SK-N-SH treated with all-trans-retinoic acid at 6 μM for 48 hours (cell line): ENCODE measurements at regions not wholly inside any gene's neighbourhood (a gene's known extent, or its start where the extent isn't known, plus 50 kb on each side); places are given as distances from the start of the nearest gene placed in this dataset.

ENCODE experiments used
- ATAC-seq: fragments of 200-7000 bp; cut with Tn5 transposase; 3 replicates; pipeline ENCODE4 v1.9.1; 2020; ENCODE audit warnings: mild to moderate bottlenecking, moderate library complexity
- ARNTL ChIP-seq: fragments of 450-650 bp; formaldehyde crosslinking; IDR thresholded peaks from 2 replicates; pipeline ENCODE4 v1.5.0; 2020; ENCODE audit warnings: low read depth, mild to moderate bottlenecking, moderate library complexity, borderline replicate concordance
- BACH2 ChIP-seq: fragments of 250-450 bp; sonication (Bioruptor Pico); IDR thresholded peaks from 2 replicates; pipeline ENCODE4 v1.9.0; 2021; ENCODE audit warnings: mild to moderate bottlenecking, borderline replicate concordance
- CSDC2 ChIP-seq: fragments of 250-450 bp; sonication (Bioruptor Pico); IDR thresholded peaks from 2 replicates; pipeline ENCODE4 v1.5.0; 2020; ENCODE audit warnings: mild to moderate bottlenecking, moderate library complexity
- ESRRG ChIP-seq: fragments of 250-450 bp; sonication (Bioruptor Pico); IDR thresholded peaks from 2 replicates; pipeline ENCODE4 v1.6.1; 2021; ENCODE audit warnings: mild to moderate bottlenecking
- GLIS3 ChIP-seq: fragments of 250-450 bp; sonication (Bioruptor Pico); IDR thresholded peaks from 2 replicates; pipeline ENCODE4 v1.5.0; 2020; ENCODE audit warnings: mild to moderate bottlenecking, moderate library complexity
- ISL1 ChIP-seq: fragments of 250-450 bp; sonication (Bioruptor Pico); IDR thresholded peaks from 2 replicates; pipeline ENCODE4 v2.1.2; 2022; ENCODE audit warnings: mild to moderate bottlenecking, moderate library complexity
- POU6F1 ChIP-seq: fragments of 250-450 bp; sonication (Bioruptor Pico); IDR thresholded peaks from 2 replicates; pipeline ENCODE4 v1.8.0; 2021; ENCODE audit warnings: low read depth, mild to moderate bottlenecking, moderate library complexity, borderline replicate concordance
- PPARA ChIP-seq: fragments of 250-450 bp; sonication (Bioruptor Pico); IDR thresholded peaks from 2 replicates; pipeline ENCODE4 v1.5.0; 2020; ENCODE audit warnings: mild to moderate bottlenecking, borderline replicate concordance
- RARB ChIP-seq: fragments of 250-450 bp; sonication (Bioruptor Pico); IDR thresholded peaks from 2 replicates; pipeline ENCODE4 v1.8.0; 2021; ENCODE audit warnings: mild to moderate bottlenecking, moderate library complexity
- SNAI2 ChIP-seq: fragments of 250-450 bp; sonication (Bioruptor Pico); IDR thresholded peaks from 2 replicates; pipeline ENCODE4 v1.5.0; 2020; ENCODE audit warnings: mild to moderate bottlenecking, moderate library complexity
- TCF4 ChIP-seq: fragments of 250-450 bp; sonication (Bioruptor Pico); IDR thresholded peaks from 2 replicates; pipeline ENCODE4 v1.8.0; 2021; ENCODE audit warnings: mild to moderate bottlenecking, moderate library complexity, borderline replicate concordance
- TOX ChIP-seq: fragments of 250-450 bp; sonication (Bioruptor Pico); IDR thresholded peaks from 2 replicates; pipeline ENCODE4 v1.8.0; 2021; ENCODE audit warnings: mild to moderate bottlenecking, moderate library complexity, borderline replicate concordance
- TSHZ2 ChIP-seq: fragments of 250-450 bp; sonication (Bioruptor Pico); IDR thresholded peaks from 2 replicates; pipeline ENCODE4 v1.5.0; 2020; ENCODE audit warnings: mild to moderate bottlenecking, moderate library complexity
- ZC3H10 ChIP-seq: fragments of 250-450 bp; sonication (Bioruptor Pico); IDR thresholded peaks from 2 replicates; pipeline ENCODE4 v1.5.1; 2021; ENCODE audit warnings: mild to moderate bottlenecking, moderate library complexity
- ZFP3 ChIP-seq: fragments of 250-450 bp; sonication (Bioruptor Pico); IDR thresholded peaks from 2 replicates; pipeline ENCODE4 v1.5.0; 2020; ENCODE audit warnings: mild to moderate bottlenecking, moderate library complexity
- ZFP30 ChIP-seq: fragments of 450-650 bp; formaldehyde crosslinking; IDR thresholded peaks from 2 replicates; pipeline ENCODE4 v1.5.0; 2022; ENCODE audit warnings: mild to moderate bottlenecking, moderate library complexity
- ZNF565 ChIP-seq: fragments of 450-650 bp; formaldehyde crosslinking; conservative IDR thresholded peaks from 2 replicates; pipeline ENCODE4 v1.5.0; 2020; ENCODE audit warnings: low read depth, mild to moderate bottlenecking, moderate library complexity
- ZNF70 ChIP-seq: fragments of 450-650 bp; formaldehyde crosslinking; IDR thresholded peaks from 2 replicates; pipeline ENCODE4 v1.5.0; 2020; ENCODE audit warnings: mild to moderate bottlenecking, moderate library complexity
- ZNF8 ChIP-seq: fragments of 450-650 bp; formaldehyde crosslinking; IDR thresholded peaks from 2 replicates; pipeline ENCODE4 v1.5.0; 2020; ENCODE audit warnings: mild to moderate bottlenecking, moderate library complexity
- TF ChIP-seq, protein P1 (sequence below): fragments of 250-450 bp; sonication (Bioruptor Pico); IDR thresholded peaks from 2 replicates; pipeline ENCODE4 v1.8.0; 2020; ENCODE audit warnings: mild to moderate bottlenecking, moderate library complexity, borderline replicate concordance

- no peak for TF ChIP-seq POU6F1 (CRISPR knock-in tag)
- no peak for TF ChIP-seq SNAI2 (CRISPR knock-in tag)
- ATAC-seq, result no peak
These were observed 57.6 kb downstream of the TENT5A start for GRCh38 chr6:81694855-81695254.

GRCh38 chr6:81694207-81694606, 58.3 kb downstream of the TENT5A start:
- TF ChIP-seq ZC3H10, result no peak
- TF ChIP-seq ISL1, result no peak
- no peak for TF ChIP-seq ARNTL (CRISPR knock-in tag)
- TF ChIP-seq TCF4 (CRISPR knock-in tag), result no peak
- TF ChIP-seq SNAI2 (CRISPR knock-in tag), result no peak
- no peak for TF ChIP-seq TSHZ2 (CRISPR knock-in tag)
- no peak for TF ChIP-seq TOX (CRISPR knock-in tag)
- TF ChIP-seq ZNF70 (CRISPR knock-in tag), result no peak
- TF ChIP-seq ZNF8, result no peak
- TF ChIP-seq PPARA (CRISPR knock-in tag), result no peak
- no peak for TF ChIP-seq ESRRG
- TF ChIP-seq, protein P1, sequence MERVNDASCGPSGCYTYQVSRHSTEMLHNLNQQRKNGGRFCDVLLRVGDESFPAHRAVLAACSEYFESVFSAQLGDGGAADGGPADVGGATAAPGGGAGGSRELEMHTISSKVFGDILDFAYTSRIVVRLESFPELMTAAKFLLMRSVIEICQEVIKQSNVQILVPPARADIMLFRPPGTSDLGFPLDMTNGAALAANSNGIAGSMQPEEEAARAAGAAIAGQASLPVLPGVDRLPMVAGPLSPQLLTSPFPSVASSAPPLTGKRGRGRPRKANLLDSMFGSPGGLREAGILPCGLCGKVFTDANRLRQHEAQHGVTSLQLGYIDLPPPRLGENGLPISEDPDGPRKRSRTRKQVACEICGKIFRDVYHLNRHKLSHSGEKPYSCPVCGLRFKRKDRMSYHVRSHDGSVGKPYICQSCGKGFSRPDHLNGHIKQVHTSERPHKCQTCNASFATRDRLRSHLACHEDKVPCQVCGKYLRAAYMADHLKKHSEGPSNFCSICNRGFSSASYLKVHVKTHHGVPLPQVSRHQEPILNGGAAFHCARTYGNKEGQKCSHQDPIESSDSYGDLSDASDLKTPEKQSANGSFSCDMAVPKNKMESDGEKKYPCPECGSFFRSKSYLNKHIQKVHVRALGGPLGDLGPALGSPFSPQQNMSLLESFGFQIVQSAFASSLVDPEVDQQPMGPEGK (CRISPR knock-in tag), result no peak
- no peak for TF ChIP-seq BACH2
- TF ChIP-seq GLIS3 (CRISPR knock-in tag), result no peak
- TF ChIP-seq ZNF565 (CRISPR knock-in tag), result no peak
- no peak for TF ChIP-seq ZFP3
- no peak for TF ChIP-seq CSDC2 (CRISPR knock-in tag)
- no peak for ATAC-seq

GRCh38 chr6:81693266-81693665, 59.2 kb downstream of the TENT5A start:
- TF ChIP-seq SNAI2 (CRISPR knock-in tag) (no peak), TCF4 (CRISPR knock-in tag) (no peak), CSDC2 (CRISPR knock-in tag) (no peak), ZNF70 (CRISPR knock-in tag) (no peak), POU6F1 (CRISPR knock-in tag) (no peak), ARNTL (CRISPR knock-in tag) (no peak), GLIS3 (CRISPR knock-in tag) (no peak), ZNF565 (CRISPR knock-in tag) (no peak), ISL1 (no peak), ZNF8 (no peak)
- TF ChIP-seq, protein P1 (CRISPR knock-in tag), result no peak
- no peak for ATAC-seq

DNA sequence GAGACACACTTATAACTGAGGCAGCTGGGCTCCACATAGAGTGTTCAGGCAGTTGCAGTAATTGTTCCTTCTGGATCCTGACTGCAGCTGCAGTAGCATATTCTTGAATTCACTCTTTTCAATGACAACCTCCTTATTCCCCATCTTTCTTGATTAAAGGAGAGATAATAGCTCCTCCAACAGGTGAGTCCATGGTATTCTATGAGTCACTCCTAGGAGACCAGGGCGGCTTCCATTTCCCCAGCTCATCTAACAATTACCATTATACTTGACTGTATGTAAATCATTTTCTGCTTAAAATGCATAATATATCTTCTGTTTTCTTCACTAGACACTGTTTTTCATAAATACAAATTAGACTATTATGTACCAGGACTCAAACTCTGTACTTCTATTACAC, 62.4 kb downstream of the TENT5A start:
- ATAC-seq, result no peak
- TF ChIP-seq POU6F1 (CRISPR knock-in tag) (no peak), PPARA (CRISPR knock-in tag) (no peak), CSDC2 (CRISPR knock-in tag) (no peak), ZFP30 (no peak), TCF4 (CRISPR knock-in tag) (no peak), GLIS3 (CRISPR knock-in tag) (no peak), RARB (CRISPR knock-in tag) (no peak), ZC3H10 (no peak), ZFP3 (no peak), ZNF565 (CRISPR knock-in tag) (no peak), ZNF70 (CRISPR knock-in tag) (no peak)
- TF ChIP-seq, protein P1 (CRISPR knock-in tag), result no peak
